Skin of body (tissue), 1 donor: ENCODE measurements at regions not wholly inside any gene's neighbourhood (a gene's known extent, or its start where the extent isn't known, plus 50 kb on each side); places are given as distances from the start of the nearest gene placed in this dataset.
"Not testable (repeated sequence)": the region's sequence is repeated elsewhere in the genome, so short reads cannot be mapped to it uniquely, and the experiment has no call there.

Source experiments
- DNase-seq: peaks from one replicate; lab custom pipeline; 2025; lab: John Stamatoyannopoulos, UW

DNA sequence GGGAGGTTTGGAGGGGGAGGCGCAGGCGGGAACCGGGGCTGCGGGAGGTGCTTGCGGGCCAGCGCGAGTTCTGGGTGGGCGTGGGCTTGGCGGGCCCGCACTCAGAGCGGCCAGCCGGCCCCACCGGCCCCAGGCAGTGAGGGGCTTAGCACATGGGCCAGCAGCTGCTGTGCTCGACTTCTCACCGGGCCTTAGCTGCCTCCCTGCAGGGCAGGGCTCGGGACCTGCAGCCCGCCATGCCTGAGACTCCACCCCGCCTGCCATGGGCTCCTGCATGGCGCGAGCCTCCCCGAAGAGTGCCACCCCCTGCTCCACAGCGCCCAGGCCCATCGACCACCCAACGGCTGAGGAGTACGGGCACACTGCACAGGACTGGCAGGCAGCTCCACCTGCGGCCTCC, 98.6 kb upstream of the IGF1R start:
- no peak for DNase-seq

DNA sequence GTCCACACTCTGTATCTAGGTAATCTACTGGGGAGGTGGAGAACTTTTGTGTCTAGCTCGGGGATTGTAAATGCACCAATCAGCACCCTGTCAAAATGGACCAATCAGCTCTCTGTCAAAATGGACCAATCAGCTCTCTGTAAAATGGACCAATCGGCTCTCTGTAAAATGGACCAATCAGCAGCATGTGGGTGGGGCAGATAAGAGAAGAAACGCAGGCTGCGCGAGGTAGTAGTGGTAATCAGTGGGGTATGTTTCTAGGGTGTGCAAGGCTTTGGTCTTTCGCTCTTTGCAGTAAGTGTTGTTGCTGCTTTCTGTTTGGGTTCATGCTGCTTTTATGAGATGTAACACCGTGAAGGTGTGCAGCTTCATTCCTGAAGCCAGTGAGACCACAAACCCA, 98.0 kb upstream of the IGF1R start:
- not testable (repeated sequence) for DNase-seq

DNA sequence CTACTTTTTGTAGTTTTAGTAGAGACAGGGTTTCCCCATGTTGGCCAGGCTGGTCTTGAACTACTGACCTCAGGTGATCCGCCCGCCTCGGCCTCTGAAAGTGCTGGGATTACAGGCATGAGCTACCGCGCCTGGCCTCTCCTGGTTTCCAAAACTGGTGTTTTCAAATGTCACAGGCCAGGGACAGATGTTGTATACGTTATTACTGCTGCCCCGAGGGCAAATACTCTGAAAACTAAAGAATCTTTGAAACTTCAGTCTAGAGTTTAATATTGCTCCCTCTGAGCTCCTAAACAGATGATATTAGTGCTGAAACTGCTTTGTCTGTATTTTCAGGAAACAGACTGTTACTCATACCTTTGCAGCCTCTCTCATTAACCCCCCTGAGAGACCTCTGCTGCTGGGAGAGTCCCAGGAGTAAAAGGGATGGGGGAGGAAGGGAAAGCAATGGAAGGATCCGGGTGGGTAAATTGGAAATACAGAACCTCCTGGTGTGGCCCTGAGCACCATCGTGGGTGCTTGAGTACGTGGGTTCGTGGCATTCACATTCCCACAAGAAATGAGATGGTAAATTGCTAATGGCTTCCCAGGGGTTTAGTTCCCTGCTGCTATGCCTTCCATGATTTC, 96.3 kb upstream of the IGF1R start:
- no peak for DNase-seq

DNA sequence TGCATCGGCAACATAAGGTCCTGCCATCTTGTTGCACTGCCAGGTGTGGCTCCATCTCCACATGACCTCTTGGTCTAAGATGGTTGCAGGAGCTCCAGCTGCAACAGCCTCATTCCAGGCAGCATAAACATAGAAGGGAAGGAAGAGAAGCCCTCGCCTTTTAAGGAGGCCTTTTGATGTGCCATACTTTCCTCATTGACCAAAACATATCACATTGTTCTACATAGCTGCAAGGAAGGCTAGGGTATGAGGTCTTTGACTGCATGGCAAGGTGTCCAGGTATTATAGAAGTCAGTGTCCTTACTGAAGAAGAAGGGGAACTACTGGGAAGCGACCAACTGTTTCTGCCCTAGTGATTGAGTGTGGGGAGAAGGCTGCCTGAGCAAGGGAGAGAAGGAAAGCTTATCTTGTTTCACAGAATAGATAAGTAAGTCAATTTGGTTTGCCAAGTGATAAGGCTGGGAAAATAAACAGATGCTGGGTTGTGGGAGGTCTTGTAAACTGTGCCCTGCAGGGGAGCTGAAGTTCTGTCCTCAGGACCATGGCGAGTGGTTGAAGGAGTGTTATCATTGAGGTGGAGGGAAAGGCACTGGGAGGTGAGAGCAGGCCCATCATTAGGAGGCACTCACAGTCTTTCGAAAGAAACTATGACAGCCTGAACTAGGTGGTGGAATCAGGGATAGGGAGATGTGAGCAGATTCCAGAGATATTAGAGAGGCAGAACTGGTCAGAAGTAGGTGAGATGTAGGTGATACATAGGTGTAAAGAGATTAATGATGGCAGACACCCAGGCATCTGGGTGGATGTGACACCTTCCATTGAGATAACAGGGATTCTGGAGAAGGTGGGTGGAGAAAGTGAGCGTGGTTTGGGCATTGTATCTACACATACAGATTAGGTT, 93.8 kb upstream of the IGF1R start:
- no peak for DNase-seq

DNA sequence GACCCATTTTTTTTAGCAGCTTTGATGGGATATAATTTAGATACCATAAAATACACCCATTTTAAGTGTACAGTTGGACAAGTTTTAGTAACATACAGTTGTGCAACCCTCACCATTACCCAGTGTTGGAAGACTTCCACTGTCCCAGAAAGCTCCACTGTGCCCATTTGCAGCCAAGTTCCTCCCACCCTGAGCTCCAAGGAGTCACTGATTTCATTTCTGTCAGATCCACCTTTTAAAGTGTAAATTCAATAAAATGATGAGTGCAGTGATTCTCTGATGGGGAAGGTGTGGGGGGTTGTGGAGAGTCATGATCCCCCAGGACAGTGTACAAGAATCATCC, 93.2 kb upstream of the IGF1R start:
- no peak for DNase-seq

GRCh38 chr15:98556321-98556720, 92.0 kb upstream of the IGF1R start:
- no peak for DNase-seq

DNA sequence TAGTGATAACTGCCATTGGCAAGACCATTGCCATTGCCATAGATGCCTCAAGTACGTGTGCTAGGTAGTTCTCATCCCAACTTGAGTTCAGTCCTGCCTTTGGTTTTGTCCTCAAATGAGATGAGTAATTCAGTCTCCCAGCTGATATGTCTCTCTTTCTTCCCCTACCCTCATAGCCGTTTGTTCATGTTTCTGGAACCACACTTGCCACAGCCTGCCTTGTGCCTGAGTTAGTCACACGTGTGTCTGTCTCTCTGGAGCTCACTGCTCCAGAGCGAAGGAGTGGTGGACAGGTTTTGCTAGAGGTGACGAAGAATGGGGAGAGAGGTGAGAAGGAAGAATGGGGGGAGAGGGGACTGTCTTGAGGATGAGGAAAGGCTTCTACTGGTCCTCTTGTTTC, 88.0 kb upstream of the IGF1R start:
- no peak for DNase-seq

- no peak for DNase-seq
Observed at GRCh38 chr15:98561169-98561941, 87.0 kb upstream of the IGF1R start.

GRCh38 chr15:98562331-98562937, 85.9 kb upstream of the IGF1R start:
- DNase-seq = no peak

GRCh38 chr15:98565566-98565965, 82.8 kb upstream of the IGF1R start:
- no peak for DNase-seq

GRCh38 chr15:98567951-98568350, 80.4 kb upstream of the IGF1R start:
- no peak for DNase-seq

DNA sequence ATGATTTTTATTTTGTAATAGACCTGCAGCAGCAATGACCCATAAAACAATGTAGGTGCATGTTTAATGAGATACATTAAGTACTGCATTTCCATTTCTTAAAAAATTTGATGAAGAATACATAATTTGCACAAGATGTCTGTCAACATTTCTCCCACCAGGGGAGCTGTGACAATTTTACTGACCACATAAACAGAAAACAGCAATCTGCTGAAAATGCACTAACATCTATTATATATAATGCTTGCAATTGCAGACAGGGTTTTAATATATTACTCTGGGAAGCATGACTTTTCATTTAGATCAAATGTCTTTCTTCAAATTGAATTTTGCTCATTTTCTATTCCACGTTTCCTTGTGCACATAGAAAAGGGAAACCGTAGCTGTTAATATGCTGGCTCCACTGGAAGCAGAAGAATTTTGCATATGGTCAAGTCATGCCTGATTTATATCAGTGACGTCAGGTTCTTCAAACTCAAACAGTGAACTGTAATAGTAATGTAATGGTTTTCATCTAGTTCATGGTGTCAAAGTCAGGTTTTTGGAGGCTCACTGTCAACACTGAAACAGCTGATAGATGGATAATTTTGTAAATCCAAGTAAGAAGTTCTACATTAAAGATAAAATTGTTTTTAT, 79.8 kb upstream of the IGF1R start:
- DNase-seq = no peak

DNA sequence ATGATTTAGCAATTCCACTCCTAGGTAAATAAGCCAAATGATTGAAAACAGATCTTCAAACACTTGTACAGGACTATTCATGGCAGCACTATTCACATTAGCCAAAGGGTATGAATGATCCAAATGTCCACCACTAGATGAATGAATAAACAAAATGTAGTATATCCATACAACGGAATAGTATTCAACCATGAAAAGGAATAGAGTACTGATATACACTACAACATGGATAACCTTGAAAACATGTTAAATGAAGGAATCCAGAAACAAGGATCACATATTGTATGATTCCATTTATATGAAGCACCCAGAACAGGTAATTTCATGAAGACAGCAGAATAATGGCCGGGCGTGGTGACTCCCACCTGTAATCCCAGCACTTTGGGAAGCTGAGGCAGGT, 78.2 kb upstream of the IGF1R start:
- DNase-seq = no peak

DNA sequence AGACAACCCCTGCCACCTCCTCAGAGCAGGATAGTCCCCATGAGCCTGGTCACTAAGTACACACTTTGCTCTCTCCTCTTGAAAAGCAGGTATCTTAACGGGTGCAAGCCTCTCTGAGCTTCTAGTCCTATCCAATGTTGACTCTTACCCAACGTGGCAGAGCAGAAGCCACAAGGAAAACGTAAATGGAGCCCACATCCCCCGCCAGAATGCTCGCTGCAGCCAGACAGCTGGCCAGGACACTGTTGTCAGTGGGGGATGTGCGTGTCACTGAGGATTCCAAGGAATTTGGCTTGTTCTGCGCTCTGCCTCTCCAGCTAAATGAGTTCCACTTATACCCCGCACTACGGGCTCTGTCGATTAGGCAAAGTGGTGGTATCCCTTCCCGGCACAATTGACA, 67.8 kb upstream of the IGF1R start:
- peak; percentile 8 for DNase-seq

DNA sequence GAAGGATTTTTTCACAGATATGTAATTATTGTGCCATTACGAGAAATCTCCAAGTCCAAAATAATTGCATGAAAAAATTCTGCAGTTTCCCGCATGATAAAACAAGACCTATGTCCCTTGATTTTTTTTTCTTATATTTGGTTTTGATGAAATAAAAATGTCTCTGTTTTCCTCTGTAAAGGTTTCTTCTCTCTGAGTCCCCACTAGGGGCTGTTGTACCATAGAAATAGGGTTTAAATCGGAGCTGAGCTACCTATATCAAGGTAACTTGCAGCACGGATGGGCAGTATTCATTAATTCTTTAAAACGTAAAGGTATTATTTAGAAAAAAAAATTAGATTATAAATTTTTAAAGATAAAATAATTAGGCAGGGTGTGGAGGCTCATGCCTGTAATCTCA, 66.6 kb upstream of the IGF1R start:
- no peak for DNase-seq

- no peak for DNase-seq
Observed at GRCh38 chr15:98582900-98583554, 65.3 kb upstream of the IGF1R start.

GRCh38 chr15:98583771-98584430, 64.4 kb upstream of the IGF1R start:
- DNase-seq = no peak

- no peak for DNase-seq
Observed at GRCh38 chr15:98586066-98586465, 62.3 kb upstream of the IGF1R start.

DNA sequence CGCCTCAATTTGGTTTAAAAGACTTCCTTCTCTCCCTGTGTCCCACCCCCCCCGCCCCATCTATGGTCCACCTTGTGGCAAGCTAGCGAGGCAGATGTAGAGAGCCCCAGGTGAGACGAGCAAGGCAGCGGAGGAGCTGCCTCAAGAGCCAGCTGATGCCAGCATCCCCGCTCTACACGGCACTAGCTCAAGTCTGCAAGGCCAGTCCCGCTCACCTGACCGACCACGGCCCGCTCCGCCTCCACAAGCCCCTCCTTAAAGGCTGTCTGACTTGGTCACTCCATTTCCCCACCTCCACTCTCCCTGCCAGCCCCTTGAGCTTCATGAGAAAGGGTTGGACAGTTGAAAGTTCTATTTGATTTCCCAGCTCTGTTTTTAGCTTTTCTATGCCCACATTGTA, 56.2 kb upstream of the IGF1R start:
- DNase-seq = no peak

- no peak for DNase-seq
Observed at GRCh38 chr15:98596131-98596530, 52.2 kb upstream of the IGF1R start.
